ENCODE measurements at regions not wholly inside any gene's neighbourhood (a gene's known extent, or its start where the extent isn't known, plus 50 kb on each side); places are given as distances from the start of the nearest gene placed in this dataset.

DNA sequence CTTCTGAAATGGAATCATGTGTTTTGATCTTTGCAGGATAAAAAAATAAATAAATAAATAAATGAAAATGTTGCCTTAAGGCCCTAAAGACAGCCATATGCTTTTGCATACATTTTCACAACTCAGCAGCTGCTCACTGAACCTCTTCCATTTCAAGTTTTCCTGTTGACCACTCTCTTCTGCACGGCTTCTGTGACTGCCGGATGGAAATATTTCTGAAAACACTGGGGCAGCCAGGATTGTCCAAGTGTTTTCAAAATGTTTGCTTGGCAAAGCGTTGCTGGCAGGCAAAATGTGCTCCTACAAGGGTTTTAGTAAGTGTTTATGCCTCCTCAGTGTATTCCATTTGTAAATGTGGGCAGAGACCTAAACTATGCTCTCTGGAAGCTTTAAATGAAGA is 208.1 kb upstream of the IL1RAPL1 start:
- no peak for TF ChIP-seq POLR2A (IDR thresholded peaks at IDR 0.05)
- TF ChIP-seq, protein P1, sequence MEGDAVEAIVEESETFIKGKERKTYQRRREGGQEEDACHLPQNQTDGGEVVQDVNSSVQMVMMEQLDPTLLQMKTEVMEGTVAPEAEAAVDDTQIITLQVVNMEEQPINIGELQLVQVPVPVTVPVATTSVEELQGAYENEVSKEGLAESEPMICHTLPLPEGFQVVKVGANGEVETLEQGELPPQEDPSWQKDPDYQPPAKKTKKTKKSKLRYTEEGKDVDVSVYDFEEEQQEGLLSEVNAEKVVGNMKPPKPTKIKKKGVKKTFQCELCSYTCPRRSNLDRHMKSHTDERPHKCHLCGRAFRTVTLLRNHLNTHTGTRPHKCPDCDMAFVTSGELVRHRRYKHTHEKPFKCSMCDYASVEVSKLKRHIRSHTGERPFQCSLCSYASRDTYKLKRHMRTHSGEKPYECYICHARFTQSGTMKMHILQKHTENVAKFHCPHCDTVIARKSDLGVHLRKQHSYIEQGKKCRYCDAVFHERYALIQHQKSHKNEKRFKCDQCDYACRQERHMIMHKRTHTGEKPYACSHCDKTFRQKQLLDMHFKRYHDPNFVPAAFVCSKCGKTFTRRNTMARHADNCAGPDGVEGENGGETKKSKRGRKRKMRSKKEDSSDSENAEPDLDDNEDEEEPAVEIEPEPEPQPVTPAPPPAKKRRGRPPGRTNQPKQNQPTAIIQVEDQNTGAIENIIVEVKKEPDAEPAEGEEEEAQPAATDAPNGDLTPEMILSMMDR (IDR thresholded peaks at IDR 0.05), result no peak
